ENCODE measurements at regions not wholly inside any gene's neighbourhood (a gene's known extent, or its start where the extent isn't known, plus 50 kb on each side); places are given as distances from the start of the nearest gene placed in this dataset.
"Not testable (repeated sequence)": the region's sequence is repeated elsewhere in the genome, so short reads cannot be mapped to it uniquely, and the experiment has no call there.

- peak in 2 of 4 donors; percentile 13 to 37 for DNase-seq (ENCODE audit: low read depth in 4 of 4, low spot score in 2 of 4)
Observed at GRCh38 chr18:23311351-23312121, 141.6 kb upstream of the RIOK3 start.

GRCh38 chr18:23313379-23313778, 139.7 kb upstream of the RIOK3 start:
- no peak for DNase-seq (ENCODE audit: low read depth in 4 of 4, low spot score in 2 of 4)

GRCh38 chr18:23314672-23315071, 138.4 kb upstream of the RIOK3 start:
- DNase-seq (ENCODE audit: low read depth in 4 of 4, low spot score in 2 of 4) = no peak

- no peak for DNase-seq (ENCODE audit: low read depth in 4 of 4, low spot score in 2 of 4)
Observed at GRCh38 chr18:23316316-23316715, 136.8 kb upstream of the RIOK3 start.

GRCh38 chr18:23316988-23317387, 136.1 kb upstream of the RIOK3 start:
- no peak for DNase-seq (ENCODE audit: low read depth in 4 of 4, low spot score in 2 of 4)

GRCh38 chr18:23317975-23318675, 135.0 kb upstream of the RIOK3 start:
- no peak for DNase-seq (ENCODE audit: low read depth in 4 of 4, low spot score in 2 of 4)

- no peak for DNase-seq (ENCODE audit: low read depth in 4 of 4, low spot score in 2 of 4)
Observed at GRCh38 chr18:23320709-23321236, 132.3 kb upstream of the RIOK3 start.

- DNase-seq (ENCODE audit: low read depth in 4 of 4, low spot score in 2 of 4) = no peak
Observed at GRCh38 chr18:23321996-23322395, 131.1 kb upstream of the RIOK3 start.

- no peak for DNase-seq (ENCODE audit: low read depth in 4 of 4, low spot score in 2 of 4)
Observed at GRCh38 chr18:23324056-23324811, 128.9 kb upstream of the RIOK3 start.

GRCh38 chr18:23324861-23325260, 128.2 kb upstream of the RIOK3 start:
- DNase-seq (ENCODE audit: low read depth in 4 of 4, low spot score in 2 of 4) = no peak

- DNase-seq (ENCODE audit: low read depth in 4 of 4, low spot score in 2 of 4) = not testable (repeated sequence)
Observed at GRCh38 chr18:23329671-23330070, 123.4 kb upstream of the RIOK3 start.

GRCh38 chr18:23330423-23330822, 122.7 kb upstream of the RIOK3 start:
- DNase-seq (ENCODE audit: low read depth in 4 of 4, low spot score in 2 of 4) = no peak

GRCh38 chr18:23331091-23331920, 121.8 kb upstream of the RIOK3 start:
- no peak for DNase-seq (ENCODE audit: low read depth in 4 of 4, low spot score in 2 of 4)

- no peak for DNase-seq (ENCODE audit: low read depth in 4 of 4, low spot score in 2 of 4)
Observed at GRCh38 chr18:23332356-23332755, 120.7 kb upstream of the RIOK3 start.

- no peak for DNase-seq (ENCODE audit: low read depth in 4 of 4, low spot score in 2 of 4)
Observed at GRCh38 chr18:23333827-23334226, 119.3 kb upstream of the RIOK3 start.

- DNase-seq (ENCODE audit: low read depth in 4 of 4, low spot score in 2 of 4) = no peak
Observed at GRCh38 chr18:23334569-23334968, 118.5 kb upstream of the RIOK3 start.

GRCh38 chr18:23336101-23336500, 117.0 kb upstream of the RIOK3 start:
- DNase-seq (ENCODE audit: low read depth in 4 of 4, low spot score in 2 of 4) = no peak

GRCh38 chr18:23337599-23338444, 115.3 kb upstream of the RIOK3 start:
- DNase-seq (ENCODE audit: low read depth in 4 of 4, low spot score in 2 of 4) = peak in 2 of 4 donors; percentile 54 to 63

GRCh38 chr18:23340661-23341060, 112.4 kb upstream of the RIOK3 start:
- DNase-seq (ENCODE audit: low read depth in 4 of 4, low spot score in 2 of 4) = no peak

All from left renal cortex interstitium (tissue), 4 donors.